VCaP (cell line): ENCODE measurements at regions not wholly inside any gene's neighbourhood (a gene's known extent, or its start where the extent isn't known, plus 50 kb on each side); places are given as distances from the start of the nearest gene placed in this dataset.
"Not testable (repeated sequence)": the region's sequence is repeated elsewhere in the genome, so short reads cannot be mapped to it uniquely, and the experiment has no call there.

Source experiments
- H3K27ac ChIP-seq: fragments of 450-650 bp; 2 replicates; pipeline ENCODE4 v1.5.1; 2017
- TF ChIP-seq, protein P1 (sequence below): fragments of 450-650 bp; conservative IDR thresholded peaks from 2 replicates; pipeline ENCODE4 v1.5.1; 2017; ENCODE audit warnings: mild to moderate bottlenecking, moderate library complexity

DNA sequence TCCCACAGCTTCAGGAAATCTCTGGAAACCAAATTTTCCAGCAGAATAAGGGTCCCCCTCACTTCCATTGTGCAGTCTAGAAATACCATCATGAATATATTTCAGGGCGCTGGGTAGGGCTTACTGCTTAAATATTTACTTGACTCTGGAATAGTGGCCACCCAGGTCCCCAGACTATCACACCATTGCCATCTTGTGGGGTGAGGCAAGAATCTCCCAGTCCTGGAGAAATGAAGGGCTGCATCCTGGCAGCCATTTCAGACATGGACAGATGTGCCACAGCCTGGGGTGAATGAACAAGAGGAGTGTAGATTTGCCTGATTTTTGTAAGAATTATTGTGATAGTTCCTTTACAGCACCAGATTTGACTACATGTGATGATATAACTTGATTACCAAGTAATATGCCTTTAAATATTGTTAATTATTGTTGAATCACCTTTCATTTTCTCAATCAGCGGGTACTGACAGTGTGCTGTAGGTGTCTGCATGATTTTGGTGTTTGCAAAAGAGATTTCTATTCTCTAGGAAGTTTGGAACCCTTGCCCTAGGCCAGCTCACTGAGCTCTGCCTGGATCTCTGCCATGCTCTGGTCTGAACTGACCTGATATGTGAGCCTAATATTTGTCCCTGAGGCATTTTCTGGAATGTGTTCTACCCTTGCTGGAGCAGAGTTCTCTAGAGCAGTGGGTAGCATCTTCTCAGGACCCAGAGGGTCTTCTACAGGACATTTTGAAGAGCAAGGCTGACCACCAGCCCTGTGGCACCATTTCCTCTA is 183.4 kb downstream of the KIT start:
- TF ChIP-seq, protein P1, sequence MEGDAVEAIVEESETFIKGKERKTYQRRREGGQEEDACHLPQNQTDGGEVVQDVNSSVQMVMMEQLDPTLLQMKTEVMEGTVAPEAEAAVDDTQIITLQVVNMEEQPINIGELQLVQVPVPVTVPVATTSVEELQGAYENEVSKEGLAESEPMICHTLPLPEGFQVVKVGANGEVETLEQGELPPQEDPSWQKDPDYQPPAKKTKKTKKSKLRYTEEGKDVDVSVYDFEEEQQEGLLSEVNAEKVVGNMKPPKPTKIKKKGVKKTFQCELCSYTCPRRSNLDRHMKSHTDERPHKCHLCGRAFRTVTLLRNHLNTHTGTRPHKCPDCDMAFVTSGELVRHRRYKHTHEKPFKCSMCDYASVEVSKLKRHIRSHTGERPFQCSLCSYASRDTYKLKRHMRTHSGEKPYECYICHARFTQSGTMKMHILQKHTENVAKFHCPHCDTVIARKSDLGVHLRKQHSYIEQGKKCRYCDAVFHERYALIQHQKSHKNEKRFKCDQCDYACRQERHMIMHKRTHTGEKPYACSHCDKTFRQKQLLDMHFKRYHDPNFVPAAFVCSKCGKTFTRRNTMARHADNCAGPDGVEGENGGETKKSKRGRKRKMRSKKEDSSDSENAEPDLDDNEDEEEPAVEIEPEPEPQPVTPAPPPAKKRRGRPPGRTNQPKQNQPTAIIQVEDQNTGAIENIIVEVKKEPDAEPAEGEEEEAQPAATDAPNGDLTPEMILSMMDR, result peak; percentile 50
- H3K27ac ChIP-seq, result peak overlapping the region; percentile 86

DNA sequence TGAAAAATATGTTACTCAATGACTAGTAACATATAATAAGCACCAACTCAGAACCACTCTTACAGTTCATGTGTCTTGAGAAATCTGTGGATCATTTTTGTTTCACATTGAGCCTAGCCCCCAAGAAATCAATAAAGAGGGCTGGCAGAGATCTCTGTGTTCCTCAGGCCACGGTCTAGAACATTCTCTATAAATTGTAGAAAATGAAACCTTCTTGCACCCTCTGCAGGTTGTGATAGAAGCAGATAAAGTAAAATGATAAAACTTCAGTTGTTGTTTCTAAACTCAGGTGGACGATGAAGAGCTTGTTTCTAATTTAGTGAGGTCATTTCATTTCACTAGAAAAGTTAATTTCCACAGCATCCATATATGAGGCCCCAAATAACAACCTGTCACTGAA is 182.7 kb downstream of the KIT start:
- H3K27ac ChIP-seq, result peak overlapping the region; percentile 86
- TF ChIP-seq, protein P1, result no peak

DNA sequence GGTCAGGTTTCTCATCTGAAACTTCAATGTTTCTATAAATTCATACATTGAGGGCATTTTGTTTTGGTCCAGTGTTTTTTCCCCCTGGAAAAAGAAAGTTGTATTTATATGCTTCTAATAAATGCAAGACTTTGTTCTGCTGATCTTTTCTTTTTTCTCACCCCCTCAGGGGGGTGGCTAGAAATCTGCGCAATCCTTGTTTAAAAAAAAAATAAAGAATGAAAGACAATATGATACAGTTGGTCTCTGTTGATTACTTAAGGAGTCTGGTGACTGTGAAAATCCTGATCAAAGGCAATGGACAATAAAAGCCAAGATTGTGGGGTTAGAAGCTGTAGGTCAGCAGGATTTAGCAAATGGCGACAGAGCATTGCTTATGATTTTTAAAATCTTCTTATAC is 180.5 kb downstream of the KIT start:
- TF ChIP-seq, protein P1, result no peak
- H3K27ac ChIP-seq, result no peak overlapping the region

GRCh38 chr4:54837576-54838140 is 179.9 kb downstream of the KIT start:
- TF ChIP-seq, protein P1, result no peak
- H3K27ac ChIP-seq, result no peak overlapping the region

GRCh38 chr4:54828361-54828760 is 170.6 kb downstream of the KIT start:
- H3K27ac ChIP-seq, result not testable (repeated sequence)

GRCh38 chr4:54823616-54824015 is 165.9 kb downstream of the KIT start:
- TF ChIP-seq, protein P1, result no peak
- H3K27ac ChIP-seq, result no peak overlapping the region

- no peak overlapping the region for H3K27ac ChIP-seq
- TF ChIP-seq, protein P1, result no peak
These were observed 161.3 kb downstream of the KIT start for GRCh38 chr4:54819034-54819433.

GRCh38 chr4:54818481-54818880 is 160.7 kb downstream of the KIT start:
- no peak overlapping the region for H3K27ac ChIP-seq
- TF ChIP-seq, protein P1, result no peak
